HepG2 (cell line): ENCODE measurements at regions not wholly inside any gene's neighbourhood (a gene's known extent, or its start where the extent isn't known, plus 50 kb on each side); places are given as distances from the start of the nearest gene placed in this dataset.

ENCODE experiments used
- ATAC-seq: fragments of 200-7000 bp; cut with Tn5 transposase; 3 replicates; pipeline ENCODE4 v1.9.1; 2020; ENCODE audit warnings: mild to moderate bottlenecking, moderate library complexity
- BruUV-seq: library from RNA; stranded (reverse); fragments of 400-500 nt; replicated peaks from 2 replicates; lab custom pipeline; 2021; lab: Mats Ljungman, UMichigan
- CTCF ChIA-PET: fragments of 300-600 bp; formaldehyde crosslinking; extraction: SDS; loops from one replicate; lab custom pipeline; 2021; ENCODE audit warnings: low total read pairs, inconsistent platforms, low intra/inter-chr PET ratio; lab: Yijun Ruan, JAX
- POLR2A ChIA-PET: fragments of 350-600 bp; sonication (Branson Sonifier 250); formaldehyde crosslinking; loops from one replicate; lab custom pipeline; 2020; ENCODE audit warnings: antibody characterized with exemption, inconsistent platforms; lab: Yijun Ruan, JAX
- DNase-seq: peaks from one replicate; pipeline ENCODE4 v3.0.0-alpha.2; 2015; ENCODE audit warnings: low spot score
- FAIRE-seq: peaks from 3 replicates; lab custom pipeline; 2011; peaks lifted over from hg19 to GRCh38; lab: Jason Lieb, UNC
- H2AFZ ChIP-seq: one replicate; pipeline ENCODE4 v1.6.1; 2011; ENCODE audit warnings: low read length, inconsistent platforms
- H3K27ac ChIP-seq: fragments of 300-600 bp; 3 replicates; pipeline ENCODE4 v1.8.0; 2011; ENCODE audit warnings: mixed run types, mild to moderate bottlenecking, mixed read lengths, low read length, inconsistent platforms; ENCODE audit not compliant: insufficient read depth; ENCODE audit errors: extremely low read length
- H3K27me3 ChIP-seq, 2 experiments: fragments of 200-600 bp in 1 of 2; 2 replicates in 1 of 2; 3 replicates in 1 of 2; pipeline versions ENCODE4 v1.6.0 to v1.8.0; 2011; ENCODE audit warnings: low read length in 2 of 2, mild to moderate bottlenecking in 2 of 2, moderate library complexity in 2 of 2, inconsistent platforms in 1 of 2; ENCODE audit not compliant: insufficient read depth in 2 of 2, control insufficient read depth in 1 of 2
- H3K36me3 ChIP-seq, 2 experiments: fragments of 200-600 bp in 1 of 2; replicated peaks in 1 of 2; 2 replicates in 1 of 2; 3 replicates in 1 of 2; pipeline versions ENCODE4 v1.5.1 to v1.8.0; 2011; ENCODE audit warnings: low read length in 2 of 2, inconsistent platforms in 1 of 2; ENCODE audit not compliant: insufficient read depth in 2 of 2, control insufficient read depth in 1 of 2
- H3K4me1 ChIP-seq: 2 replicates; pipeline ENCODE4 v1.5.1; 2012; ENCODE audit warnings: low read length, inconsistent platforms; ENCODE audit not compliant: insufficient read depth
- H3K4me2 ChIP-seq: 2 replicates; pipeline ENCODE4 v1.6.0; 2011; ENCODE audit warnings: low read depth, low read length, inconsistent platforms
- H3K4me3 ChIP-seq, 3 experiments: fragments of 200-600 bp in 1 of 3; sonication (generic), shearing (Covaris generic) in 1 of 3; replicated peaks in 1 of 3; 2 replicates each; pipeline ENCODE4 v1.5.1; 2011 to 2016; ENCODE audit warnings: low read length in 3 of 3, inconsistent platforms in 2 of 3, low read depth in 2 of 3, mild to moderate bottlenecking in 2 of 3, control low read depth in 1 of 3, mixed read lengths in 1 of 3; ENCODE audit not compliant: insufficient read depth in 1 of 3
- H3K79me2 ChIP-seq: one replicate; pipeline ENCODE4 v1.6.1; 2011; ENCODE audit warnings: low read length, inconsistent platforms; ENCODE audit not compliant: insufficient read depth
- H3K9ac ChIP-seq: 2 replicates; pipeline ENCODE4 v1.6.0; 2011; ENCODE audit warnings: mild to moderate bottlenecking, low read depth, low read length, inconsistent platforms; ENCODE audit not compliant: insufficient read depth
- H3K9me3 ChIP-seq: 2 replicates; pipeline ENCODE4 v1.5.1; 2012; ENCODE audit warnings: mild to moderate bottlenecking, low read length
- H4K20me1 ChIP-seq: 2 replicates; pipeline ENCODE4 v1.6.0; 2011; ENCODE audit warnings: inconsistent platforms, mild to moderate bottlenecking, low read length, moderate library complexity; ENCODE audit not compliant: insufficient read depth
- AHR ChIP-seq: IDR thresholded peaks from 2 replicates; pipeline ENCODE4 v1.6.1; 2018; ENCODE audit warnings: missing genetic modification reagents, missing compliant biosample characterization
- HDAC1 ChIP-seq: sonication (generic); formaldehyde crosslinking; IDR thresholded peaks from 2 replicates; pipeline ENCODE4 v1.5.1; 2020; ENCODE audit warnings: mild to moderate bottlenecking, missing genetic modification reagents
- MTERF4 ChIP-seq: sonication (generic); formaldehyde crosslinking; IDR thresholded peaks from 2 replicates; pipeline ENCODE4 v1.8.0; 2023; ENCODE audit warnings: mild to moderate bottlenecking, missing genetic modification reagents
- NFE2L1 ChIP-seq: sonication (generic); formaldehyde crosslinking; IDR thresholded peaks from 2 replicates; pipeline ENCODE4 v1.4.0; 2020; ENCODE audit warnings: missing genetic modification reagents, mild to moderate bottlenecking, borderline replicate concordance
- PHF8 ChIP-seq: sonication (generic); formaldehyde crosslinking; IDR thresholded peaks from 2 replicates; pipeline ENCODE4 v1.5.0; 2020; ENCODE audit warnings: missing genetic modification reagents
- POLR2G ChIP-seq: fragments of 200-400 bp; formaldehyde crosslinking; IDR thresholded peaks from 2 replicates; pipeline ENCODE4 v1.6.1; 2018; ENCODE audit warnings: mild to moderate bottlenecking, low read depth, low read length, moderate library complexity
- ZFP37 ChIP-seq: sonication (generic); formaldehyde crosslinking; IDR thresholded peaks from 2 replicates; pipeline ENCODE4 v1.4.0; 2020; ENCODE audit warnings: missing genetic modification reagents, borderline replicate concordance
- ZNF136 ChIP-seq: sonication (generic); formaldehyde crosslinking; IDR thresholded peaks from 2 replicates; pipeline ENCODE4 v1.8.1; 2022; ENCODE audit warnings: low read depth, mild to moderate bottlenecking, moderate library complexity, missing genetic modification reagents
- ZNF788 ChIP-seq: sonication (generic); formaldehyde crosslinking; IDR thresholded peaks from 2 replicates; pipeline ENCODE4 v1.5.0; 2020; ENCODE audit warnings: mild to moderate bottlenecking, missing genetic modification reagents, borderline replicate concordance
- WGBS: methylation state at CpG from one replicate; pipeline ENCODE4 v1.1.6; 2017; ENCODE audit warnings: low lambda C conversion rate; 5-methylcytosine and 5-hydroxymethylcytosine counted together
- in situ Hi-C: cut with HindIII; loops from 2 replicates; pipeline ENCODE4 v1.10.0; 2017; ENCODE audit warnings: low pct_unique_long_range_greater_than_20kb; ENCODE audit not compliant: extremely low pct_ligation_motif_present
- intact Hi-C: fragments of 100-400 bp; cut with micrococcal nuclease; formaldehyde crosslinking; loops from one replicate; pipeline ENCODE4 v1.10.0; 2022; ENCODE audit not compliant: unreplicated experiment

GRCh38 chr7:120056227-120056626 is 216.7 kb upstream of the KCND2 start (continued):
- no peak for TF ChIP-seq HDAC1 (CRISPR knock-in tag)
- no peak for TF ChIP-seq PHF8 (CRISPR knock-in tag)
- TF ChIP-seq MTERF4, result no peak
- TF ChIP-seq AHR (CRISPR knock-in tag), result no peak

GRCh38 chr7:120059641-120060040 is 213.3 kb upstream of the KCND2 start:
- Histone ChIP-seq H3K4me2 (no peak overlapping the region), H3K9ac (no peak overlapping the region), H3K79me2 (no peaks in the 10 kb centered on the region), H3K27ac (no peak overlapping the region), H3K36me3 (no peaks in the 10 kb centered on the region), H3K9me3 (peaks cover 33% of the 10 kb centered on the region), H4K20me1 (no peaks in the 10 kb centered on the region), H2AFZ (no peak overlapping the region), H3K4me1 (no peaks in the 10 kb centered on the region), H3K4me3 (no peak overlapping the region), H3K27me3 (no peaks in the 10 kb centered on the region)
- no peak for TF ChIP-seq ZNF788
- no peak for TF ChIP-seq ZNF136 (CRISPR knock-in tag)
- no peak for TF ChIP-seq NFE2L1 (CRISPR knock-in tag)
- TF ChIP-seq ZFP37 (CRISPR knock-in tag), result no peak
- TF ChIP-seq POLR2G, result no peak
- in situ Hi-C loops (no loop called here), intact Hi-C loops (no loop called here)
- 0% methylated on average over 1 of the region's 1 CpG for WGBS
- ChIA-PET POLR2A (no interaction called here), CTCF (no interaction called here)
- DNase-seq (no peak), FAIRE-seq (no peak), ATAC-seq (no peak)
- BruUV-seq, result no TSS peak
